22Rv1 (cell line): ENCODE measurements at regions not wholly inside any gene's neighbourhood (a gene's known extent, or its start where the extent isn't known, plus 50 kb on each side); places are given as distances from the start of the nearest gene placed in this dataset.

Experiments used
- ZFX ChIP-seq: fragments of 450-650 bp; IDR thresholded peaks from 2 replicates; pipeline ENCODE4 v1.6.1; 2017; ENCODE audit warnings: antibody characterized with exemption, borderline replicate concordance
- TF ChIP-seq, protein P1 (sequence below): fragments of 450-650 bp; IDR thresholded peaks from 2 replicates; pipeline ENCODE4 v1.5.1; 2017; ENCODE audit warnings: mild to moderate bottlenecking

DNA sequence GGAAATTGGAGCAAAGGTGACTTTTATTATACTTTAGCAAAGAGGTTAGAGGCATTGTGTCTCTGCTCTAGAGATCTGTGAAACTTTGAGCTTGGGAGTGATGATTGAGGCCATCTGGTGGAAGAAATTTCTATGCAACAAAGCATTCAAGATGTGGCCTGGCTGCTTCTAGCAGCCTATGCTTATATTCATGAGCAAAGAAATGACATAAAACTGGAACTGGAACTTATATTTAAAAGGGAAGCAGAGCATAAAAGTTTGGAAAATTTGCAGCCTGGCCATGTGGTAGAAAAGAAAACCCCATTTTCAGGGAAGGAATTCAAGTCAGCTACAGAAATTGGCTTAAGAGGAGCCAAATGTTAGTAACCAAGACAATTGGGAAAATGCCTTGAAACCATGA, 70.4 kb downstream of the SDR9C7 start:
- TF ChIP-seq, protein P1, sequence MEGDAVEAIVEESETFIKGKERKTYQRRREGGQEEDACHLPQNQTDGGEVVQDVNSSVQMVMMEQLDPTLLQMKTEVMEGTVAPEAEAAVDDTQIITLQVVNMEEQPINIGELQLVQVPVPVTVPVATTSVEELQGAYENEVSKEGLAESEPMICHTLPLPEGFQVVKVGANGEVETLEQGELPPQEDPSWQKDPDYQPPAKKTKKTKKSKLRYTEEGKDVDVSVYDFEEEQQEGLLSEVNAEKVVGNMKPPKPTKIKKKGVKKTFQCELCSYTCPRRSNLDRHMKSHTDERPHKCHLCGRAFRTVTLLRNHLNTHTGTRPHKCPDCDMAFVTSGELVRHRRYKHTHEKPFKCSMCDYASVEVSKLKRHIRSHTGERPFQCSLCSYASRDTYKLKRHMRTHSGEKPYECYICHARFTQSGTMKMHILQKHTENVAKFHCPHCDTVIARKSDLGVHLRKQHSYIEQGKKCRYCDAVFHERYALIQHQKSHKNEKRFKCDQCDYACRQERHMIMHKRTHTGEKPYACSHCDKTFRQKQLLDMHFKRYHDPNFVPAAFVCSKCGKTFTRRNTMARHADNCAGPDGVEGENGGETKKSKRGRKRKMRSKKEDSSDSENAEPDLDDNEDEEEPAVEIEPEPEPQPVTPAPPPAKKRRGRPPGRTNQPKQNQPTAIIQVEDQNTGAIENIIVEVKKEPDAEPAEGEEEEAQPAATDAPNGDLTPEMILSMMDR = no peak
- no peak for TF ChIP-seq ZFX
